ENCODE measurements at regions not wholly inside any gene's neighbourhood (a gene's known extent, or its start where the extent isn't known, plus 50 kb on each side); places are given as distances from the start of the nearest gene placed in this dataset.
A peak's percentile ranks its signal among the peaks of the same experiment; 100 is the strongest.

DNA sequence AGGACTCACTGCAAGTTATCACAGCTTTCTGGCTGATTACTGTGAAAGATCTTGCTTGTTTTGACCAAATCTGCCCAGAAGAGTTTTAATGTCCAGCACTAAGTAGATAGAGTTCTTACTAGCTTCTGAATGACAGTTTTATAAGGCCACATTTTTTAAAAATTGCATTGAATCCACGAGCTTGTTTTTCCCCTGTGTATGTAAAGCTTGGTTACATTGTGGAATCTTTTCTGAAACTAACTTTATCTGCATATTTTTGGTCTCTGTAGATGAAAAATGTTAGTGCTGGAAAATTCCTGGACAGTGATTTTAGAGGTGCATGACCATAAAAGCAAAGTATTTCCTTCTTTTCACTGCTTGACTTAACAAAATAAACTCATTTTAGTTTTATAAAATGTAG is 650.3 kb upstream of the FAM241A start:
- Histone ChIP-seq H3K27me3 (ENCODE audit: control insufficient read depth, insufficient read depth, low read length) (no peaks in the 10 kb centered on the region), H3K4me1 (ENCODE audit: control insufficient read depth, insufficient read depth, low read length) (no peaks in the 10 kb centered on the region), H3K4me3 (ENCODE audit: low read depth, low read length) (no peak overlapping the region), H3K36me3 (ENCODE audit: control insufficient read depth, insufficient read depth, low read length) (no peaks in the 10 kb centered on the region), H3K27ac (ENCODE audit: low read depth, low read length) (no peak overlapping the region), H3K9me3 (ENCODE audit: control insufficient read depth, insufficient read depth, low read length) (no peaks in the 10 kb centered on the region)
- no peak for DNase-seq (ENCODE audit: low read depth in 4 of 6, low spot score in 6 of 6)
- WGBS (ENCODE audit: insufficient coverage) = no CpG with 5 or more reads among the region's 1 CpG

DNA sequence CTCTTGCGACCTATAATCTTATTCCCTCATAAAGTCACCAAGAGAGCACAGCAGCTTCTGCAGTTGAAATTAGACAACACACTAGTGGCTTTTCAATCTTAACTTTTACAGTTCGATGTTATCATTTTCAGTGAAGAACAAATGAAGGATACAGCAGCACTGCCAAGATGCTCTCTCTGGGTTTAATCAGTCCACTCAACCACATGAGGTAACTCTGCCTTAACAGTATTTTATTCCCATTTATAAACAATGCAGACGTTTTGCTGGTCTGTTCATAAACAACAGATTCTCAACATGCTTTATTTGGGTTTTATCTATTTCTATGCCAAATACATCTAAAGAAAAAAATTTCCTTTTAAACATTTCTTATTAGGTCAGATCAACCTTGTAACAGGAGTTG is 646.0 kb upstream of the FAM241A start:
- WGBS (ENCODE audit: insufficient coverage) = 56% methylated on average over 2 of the region's 3 CpGs

DNA sequence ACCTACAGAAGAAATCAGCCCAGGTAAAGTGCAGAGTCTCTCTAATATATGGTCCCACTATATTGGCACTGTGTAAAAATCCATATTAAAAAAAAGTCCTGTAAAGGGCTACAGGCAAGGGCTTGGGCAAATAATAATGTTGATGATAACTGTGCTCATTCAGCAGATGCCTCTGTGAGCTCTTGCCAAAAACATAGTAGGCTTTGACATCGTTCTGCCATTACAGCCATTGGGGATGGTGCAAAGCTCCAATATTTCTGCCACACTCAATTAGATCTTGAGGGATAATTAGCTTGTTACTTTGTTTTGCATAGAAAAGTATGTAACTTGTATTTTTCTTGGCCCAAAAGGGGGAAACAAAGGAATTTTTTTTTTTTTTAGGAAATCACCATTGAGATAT is 645.5 kb upstream of the FAM241A start:
- Histone ChIP-seq H3K27ac (ENCODE audit: low read depth, low read length) (no peak overlapping the region), H3K27me3 (ENCODE audit: control insufficient read depth, insufficient read depth, low read length) (no peaks in the 10 kb centered on the region), H3K36me3 (ENCODE audit: control insufficient read depth, insufficient read depth, low read length) (no peaks in the 10 kb centered on the region), H3K4me3 (ENCODE audit: low read depth, low read length) (no peak overlapping the region), H3K4me1 (ENCODE audit: control insufficient read depth, insufficient read depth, low read length) (no peaks in the 10 kb centered on the region), H3K9me3 (ENCODE audit: control insufficient read depth, insufficient read depth, low read length) (no peaks in the 10 kb centered on the region)
- DNase-seq (ENCODE audit: low read depth in 4 of 6, low spot score in 6 of 6) = peak in 1 of 6 donors; percentile 76
- no CpG with 5 or more reads among the region's 1 CpG for WGBS (ENCODE audit: insufficient coverage)

More for the DNA sequence above, 646.0 kb upstream of the FAM241A start:
- no peaks in the 10 kb centered on the region for H3K27me3 ChIP-seq (ENCODE audit: control insufficient read depth, insufficient read depth, low read length)
- no peak overlapping the region for H3K4me3 ChIP-seq (ENCODE audit: low read depth, low read length)
- no peaks in the 10 kb centered on the region for H3K4me1 ChIP-seq (ENCODE audit: control insufficient read depth, insufficient read depth, low read length)
- no peaks in the 10 kb centered on the region for H3K9me3 ChIP-seq (ENCODE audit: control insufficient read depth, insufficient read depth, low read length)
- H3K36me3 ChIP-seq (ENCODE audit: control insufficient read depth, insufficient read depth, low read length) = no peaks in the 10 kb centered on the region
- peak in 1 of 6 donors; percentile 41 for DNase-seq (ENCODE audit: low read depth in 4 of 6, low spot score in 6 of 6)
- H3K27ac ChIP-seq (ENCODE audit: low read depth, low read length) = no peak overlapping the region

DNA sequence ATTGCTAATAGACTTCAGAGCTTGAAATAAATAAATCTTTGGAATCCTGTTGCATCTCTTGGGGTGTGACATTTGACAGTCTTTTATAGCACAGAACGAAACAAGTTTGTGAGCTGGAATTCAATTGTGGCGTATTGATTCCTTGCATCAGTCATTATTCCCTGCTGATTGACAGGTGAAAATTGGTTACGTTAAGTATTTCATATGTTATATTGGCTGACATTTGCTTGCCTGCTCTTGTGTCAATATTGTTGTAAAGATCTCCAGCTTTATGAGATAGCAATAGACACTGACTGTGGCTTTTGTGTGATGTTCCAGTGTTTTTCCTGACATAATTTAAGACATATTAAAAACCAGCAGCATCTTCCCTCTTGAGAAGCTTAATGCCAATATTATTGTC is 644.4 kb upstream of the FAM241A start:
- peak in 1 of 6 donors; percentile 9 for DNase-seq (ENCODE audit: low read depth in 4 of 6, low spot score in 6 of 6)
- H3K4me3 ChIP-seq (ENCODE audit: low read depth, low read length) = no peak overlapping the region
- H3K9me3 ChIP-seq (ENCODE audit: control insufficient read depth, insufficient read depth, low read length) = no peaks in the 10 kb centered on the region
- WGBS (ENCODE audit: insufficient coverage) = 66% methylated on average over 2 of the region's 3 CpGs
- no peaks in the 10 kb centered on the region for H3K4me1 ChIP-seq (ENCODE audit: control insufficient read depth, insufficient read depth, low read length)
- H3K27me3 ChIP-seq (ENCODE audit: control insufficient read depth, insufficient read depth, low read length) = no peaks in the 10 kb centered on the region
- no peaks in the 10 kb centered on the region for H3K36me3 ChIP-seq (ENCODE audit: control insufficient read depth, insufficient read depth, low read length)
- no peak overlapping the region for H3K27ac ChIP-seq (ENCODE audit: low read depth, low read length)

DNA sequence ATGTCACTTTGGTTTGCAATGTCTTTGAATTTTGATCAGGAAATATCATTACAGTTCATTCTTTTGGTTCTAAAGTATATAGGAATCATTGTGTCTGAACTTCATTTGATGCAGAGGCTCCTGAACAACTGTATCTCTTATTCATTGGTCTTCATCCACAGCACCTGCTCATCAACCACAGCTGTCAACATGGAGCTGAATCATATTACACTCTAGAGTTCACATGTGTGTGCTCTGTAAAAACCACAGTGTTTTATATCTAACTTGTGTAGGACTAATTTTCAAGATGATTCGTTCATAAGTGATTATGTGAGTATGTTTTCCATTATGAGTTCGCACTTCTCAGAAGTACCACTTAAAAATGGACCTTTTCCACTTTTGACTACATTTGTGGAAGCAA is 643.3 kb upstream of the FAM241A start:
- Histone ChIP-seq H3K27me3 (ENCODE audit: control insufficient read depth, insufficient read depth, low read length) (no peaks in the 10 kb centered on the region), H3K27ac (ENCODE audit: low read depth, low read length) (no peak overlapping the region)
- whole genome bisulfite sequencing (ENCODE audit: insufficient coverage) = no CpG with 5 or more reads among the region's 2 CpGs

DNA sequence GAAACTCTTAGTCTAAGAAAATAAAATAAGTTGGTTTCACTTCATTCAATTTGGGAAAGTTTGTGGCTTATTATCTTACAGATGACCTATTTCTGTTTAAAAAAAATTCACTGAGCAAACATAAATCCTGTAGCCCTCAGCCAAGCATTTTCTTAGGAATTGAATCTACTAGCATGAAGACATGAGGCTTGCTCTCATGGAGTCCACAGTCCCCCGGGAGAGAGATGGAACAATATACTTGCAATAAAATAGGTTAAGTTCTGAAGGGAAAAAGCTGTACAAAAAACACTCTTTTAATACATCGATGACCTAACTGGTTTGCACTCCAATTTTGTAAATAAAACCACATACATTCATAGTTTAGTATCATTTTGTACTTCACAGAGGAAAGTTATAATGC is 642.6 kb upstream of the FAM241A start:
- WGBS (ENCODE audit: insufficient coverage) = no CpG with 5 or more reads among the region's 2 CpGs
- H3K4me1 ChIP-seq (ENCODE audit: control insufficient read depth, insufficient read depth, low read length) = no peaks in the 10 kb centered on the region
- no peaks in the 10 kb centered on the region for H3K27me3 ChIP-seq (ENCODE audit: control insufficient read depth, insufficient read depth, low read length)
- no peaks in the 10 kb centered on the region for H3K36me3 ChIP-seq (ENCODE audit: control insufficient read depth, insufficient read depth, low read length)
- DNase-seq (ENCODE audit: low read depth in 4 of 6, low spot score in 6 of 6) = no peak
- no peaks in the 10 kb centered on the region for H3K9me3 ChIP-seq (ENCODE audit: control insufficient read depth, insufficient read depth, low read length)
- no peak overlapping the region for H3K4me3 ChIP-seq (ENCODE audit: low read depth, low read length)
- H3K27ac ChIP-seq (ENCODE audit: low read depth, low read length) = no peak overlapping the region

More for the DNA sequence above, 643.3 kb upstream of the FAM241A start:
- no peak overlapping the region for H3K4me3 ChIP-seq (ENCODE audit: low read depth, low read length)
- no peaks in the 10 kb centered on the region for H3K4me1 ChIP-seq (ENCODE audit: control insufficient read depth, insufficient read depth, low read length)
- H3K9me3 ChIP-seq (ENCODE audit: control insufficient read depth, insufficient read depth, low read length) = no peaks in the 10 kb centered on the region
- H3K36me3 ChIP-seq (ENCODE audit: control insufficient read depth, insufficient read depth, low read length) = no peaks in the 10 kb centered on the region
- no peak for DNase-seq (ENCODE audit: low read depth in 4 of 6, low spot score in 6 of 6)

DNA sequence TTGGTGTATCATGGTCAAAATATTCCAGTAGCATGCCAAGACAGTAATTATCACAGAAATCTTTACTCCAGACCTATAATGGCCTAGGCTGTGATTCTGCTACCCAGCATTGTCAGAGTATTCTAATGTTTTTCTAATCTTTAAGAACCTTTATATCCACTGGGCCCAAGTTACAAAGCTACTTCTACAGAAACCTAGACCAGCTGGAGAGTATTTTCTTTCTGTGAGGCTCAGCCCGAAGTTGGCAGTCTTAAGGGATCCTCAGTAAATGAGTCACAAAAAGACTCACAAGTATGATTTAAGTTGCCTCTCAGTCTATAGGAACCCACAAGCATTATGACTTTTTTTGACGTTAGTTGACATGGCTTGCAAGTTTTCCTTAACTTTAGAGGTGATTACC is 638.5 kb upstream of the FAM241A start:
- 77% methylated on average over 2 of the region's 2 CpGs for WGBS (ENCODE audit: insufficient coverage)
- Histone ChIP-seq H3K27me3 (ENCODE audit: control insufficient read depth, insufficient read depth, low read length) (no peaks in the 10 kb centered on the region), H3K36me3 (ENCODE audit: control insufficient read depth, insufficient read depth, low read length) (no peaks in the 10 kb centered on the region), H3K9me3 (ENCODE audit: control insufficient read depth, insufficient read depth, low read length) (no peaks in the 10 kb centered on the region), H3K4me1 (ENCODE audit: control insufficient read depth, insufficient read depth, low read length) (no peaks in the 10 kb centered on the region), H3K27ac (ENCODE audit: low read depth, low read length) (no peak overlapping the region), H3K4me3 (ENCODE audit: low read depth, low read length) (no peak overlapping the region)
- no peak for DNase-seq (ENCODE audit: low read depth in 4 of 6, low spot score in 6 of 6)

DNA sequence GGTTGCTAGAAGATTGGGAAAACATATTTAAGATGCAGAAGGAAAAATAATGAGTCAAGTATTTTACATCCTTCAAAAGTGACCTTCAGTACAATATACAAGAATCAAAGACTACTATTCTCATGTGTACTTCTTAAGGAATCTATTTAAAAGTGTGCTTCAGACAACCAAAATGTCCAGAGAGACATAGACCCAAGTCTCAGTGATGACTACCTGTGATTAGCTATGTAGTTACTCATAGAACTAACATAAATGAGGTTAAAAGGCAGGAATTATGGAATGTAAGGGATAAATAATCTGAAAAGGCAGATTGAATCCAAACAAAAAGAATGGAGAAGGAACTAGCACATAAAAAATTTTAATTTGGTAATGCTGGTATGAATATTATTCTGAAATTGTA is 634.7 kb upstream of the FAM241A start:
- H3K4me3 ChIP-seq (ENCODE audit: low read depth, low read length) = no peak overlapping the region
- no peaks in the 10 kb centered on the region for H3K9me3 ChIP-seq (ENCODE audit: control insufficient read depth, insufficient read depth, low read length)
- H3K36me3 ChIP-seq (ENCODE audit: control insufficient read depth, insufficient read depth, low read length) = no peaks in the 10 kb centered on the region
- H3K4me1 ChIP-seq (ENCODE audit: control insufficient read depth, insufficient read depth, low read length) = no peaks in the 10 kb centered on the region
- no peak overlapping the region for H3K27ac ChIP-seq (ENCODE audit: low read depth, low read length)
- no peaks in the 10 kb centered on the region for H3K27me3 ChIP-seq (ENCODE audit: control insufficient read depth, insufficient read depth, low read length)
- DNase-seq (ENCODE audit: low read depth in 4 of 6, low spot score in 6 of 6) = no peak

DNA sequence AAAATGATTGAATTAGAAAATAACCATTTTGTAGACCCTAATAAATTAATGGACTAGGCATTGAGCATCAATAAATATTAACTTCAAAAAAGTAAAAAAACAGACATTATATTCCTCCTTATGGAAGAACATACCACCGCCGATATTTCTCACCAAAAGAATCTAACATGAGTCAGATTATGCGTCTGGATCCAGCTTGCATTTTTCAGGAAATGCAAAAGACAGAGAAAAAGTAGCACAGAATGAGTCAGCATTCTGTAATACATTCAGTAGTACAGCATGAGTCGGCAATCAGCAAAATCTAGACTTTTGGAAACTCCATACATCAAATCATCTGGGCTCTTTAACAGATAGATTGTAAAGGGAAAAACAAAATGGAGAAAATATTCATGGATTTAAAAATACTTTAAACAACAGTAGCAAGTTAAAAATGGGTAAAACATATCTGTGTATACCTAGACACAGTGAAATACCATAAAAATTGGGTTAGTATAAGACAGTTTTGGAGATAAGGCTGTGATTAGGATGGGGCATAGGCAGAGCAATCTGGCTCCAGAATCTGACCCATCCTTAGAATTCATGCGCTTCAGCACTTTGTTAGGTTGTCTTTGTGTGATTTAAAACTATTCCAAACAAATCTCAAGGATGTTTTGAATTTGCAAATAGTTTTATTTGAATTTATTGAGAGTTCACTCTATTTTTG is 633.0 kb upstream of the FAM241A start:
- DNase-seq (ENCODE audit: low read depth in 4 of 6, low spot score in 6 of 6) = no peak
- no peak overlapping the region for H3K27ac ChIP-seq (ENCODE audit: low read depth, low read length)
- no peaks in the 10 kb centered on the region for H3K27me3 ChIP-seq (ENCODE audit: control insufficient read depth, insufficient read depth, low read length)
- no CpG with 5 or more reads among the region's 5 CpGs for WGBS (ENCODE audit: insufficient coverage)
- H3K4me1 ChIP-seq (ENCODE audit: control insufficient read depth, insufficient read depth, low read length) = no peaks in the 10 kb centered on the region
- H3K36me3 ChIP-seq (ENCODE audit: control insufficient read depth, insufficient read depth, low read length) = no peaks in the 10 kb centered on the region
- no peak overlapping the region for H3K4me3 ChIP-seq (ENCODE audit: low read depth, low read length)
- no peaks in the 10 kb centered on the region for H3K9me3 ChIP-seq (ENCODE audit: control insufficient read depth, insufficient read depth, low read length)

DNA sequence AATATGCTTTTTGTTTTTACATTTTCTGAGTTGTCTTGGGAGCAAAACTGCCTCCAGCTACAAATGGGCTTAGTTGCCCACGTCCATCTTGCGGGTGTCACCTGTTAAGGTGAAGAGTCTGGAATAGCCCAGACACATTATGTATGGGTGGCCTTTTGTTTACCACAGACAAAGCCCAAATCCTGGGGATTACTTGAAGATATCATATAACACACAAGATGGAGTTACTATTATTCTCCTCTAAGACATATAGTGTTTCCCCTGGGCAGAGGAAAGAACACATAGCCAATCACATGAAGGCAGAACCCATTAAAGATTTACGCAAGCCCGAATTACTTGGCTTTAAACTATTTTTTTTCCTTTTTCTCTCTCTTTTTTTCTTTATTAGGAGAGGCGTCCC is 625.6 kb upstream of the FAM241A start:
- no peaks in the 10 kb centered on the region for H3K36me3 ChIP-seq (ENCODE audit: control insufficient read depth, insufficient read depth, low read length)
- no peak overlapping the region for H3K27ac ChIP-seq (ENCODE audit: low read depth, low read length)
- H3K27me3 ChIP-seq (ENCODE audit: control insufficient read depth, insufficient read depth, low read length) = no peaks in the 10 kb centered on the region
- WGBS (ENCODE audit: insufficient coverage) = no CpG with 5 or more reads among the region's 5 CpGs
- H3K4me1 ChIP-seq (ENCODE audit: control insufficient read depth, insufficient read depth, low read length) = no peaks in the 10 kb centered on the region
- H3K9me3 ChIP-seq (ENCODE audit: control insufficient read depth, insufficient read depth, low read length) = no peaks in the 10 kb centered on the region
- no peak for DNase-seq (ENCODE audit: low read depth in 4 of 6, low spot score in 6 of 6)
- H3K4me3 ChIP-seq (ENCODE audit: low read depth, low read length) = no peak overlapping the region
